CD4-positive, alpha-beta T cell (primary cell): ENCODE measurements at regions not wholly inside any gene's neighbourhood (a gene's known extent, or its start where the extent isn't known, plus 50 kb on each side); places are given as distances from the start of the nearest gene placed in this dataset.

Source experiments
- ATAC-seq: fragments of 200-7000 bp; cut with Tn5 transposase; one replicate; pipeline ENCODE4 v1.10.0; 2022; ENCODE audit warnings: mild to moderate bottlenecking; ENCODE audit not compliant: poor library complexity
- CTCF ChIA-PET: fragments of 350-600 bp; sonication (Branson Sonifier 250); formaldehyde crosslinking; loops from one replicate; lab custom pipeline; 2021; ENCODE audit warnings: antibody characterized with exemption, inconsistent platforms; lab: Charles Lee
- POLR2A ChIA-PET: fragments of 350-600 bp; sonication (Branson Sonifier 250); formaldehyde crosslinking; loops from one replicate; lab custom pipeline; 2021; ENCODE audit warnings: antibody characterized with exemption, inconsistent platforms; lab: Charles Lee
- DNase-seq, 14 experiments: peaks; one replicate each; pipeline ENCODE4 v3.0.0-alpha.2; 2013 to 2020; ENCODE audit warnings: mixed read lengths in 2 of 14
- H3K27ac ChIP-seq, 2 donors: one replicate each; pipeline versions ENCODE4 v1.5.1 to v1.7.0; 2013; ENCODE audit warnings: low read length in 2 of 2, low read depth in 1 of 2, mild to moderate bottlenecking in 1 of 2
- H3K27me3 ChIP-seq, 2 experiments: 1 replicate in 1 of 2; 2 replicates in 1 of 2; pipeline versions ENCODE4 v1.6.1 to v1.7.0; 2013; ENCODE audit warnings: low read length in 2 of 2, control low read depth in 1 of 2, mild to moderate bottlenecking in 1 of 2, moderate library complexity in 1 of 2; ENCODE audit not compliant: insufficient read depth in 2 of 2, control insufficient read depth in 1 of 2
- H3K36me3 ChIP-seq: one replicate; pipeline ENCODE4 v1.6.1; 2013; ENCODE audit warnings: low read length, control low read depth; ENCODE audit not compliant: insufficient read depth
- H3K4me1 ChIP-seq: one replicate; pipeline ENCODE4 v1.6.1; 2013; ENCODE audit warnings: low read length, control low read depth; ENCODE audit not compliant: insufficient read depth
- H3K4me3 ChIP-seq: one replicate; pipeline ENCODE4 v1.5.1; 2013; ENCODE audit warnings: mild to moderate bottlenecking, low read length, moderate library complexity
- H3K9me3 ChIP-seq, 2 experiments: 1 replicate in 1 of 2; 2 replicates in 1 of 2; pipeline versions ENCODE4 v1.6.1 to v1.7.0; 2013; ENCODE audit warnings: low read length in 2 of 2, mild to moderate bottlenecking in 2 of 2, control low read depth in 1 of 2, moderate library complexity in 1 of 2; ENCODE audit not compliant: control insufficient read depth in 1 of 2, insufficient read depth in 1 of 2
- H3K27ac Mint-ChIP-seq: one replicate; pipeline ENCODE4 v1.8.0; 2020; ENCODE audit warnings: mixed read lengths
- H3K27me3 Mint-ChIP-seq: one replicate; pipeline ENCODE4 v1.8.0; 2021; ENCODE audit warnings: mixed read lengths
- H3K36me3 Mint-ChIP-seq: one replicate; pipeline ENCODE4 v1.8.0; 2021; ENCODE audit warnings: low read depth, mixed read lengths
- H3K4me1 Mint-ChIP-seq: one replicate; pipeline ENCODE4 v1.8.0; 2021; ENCODE audit warnings: low read depth, mixed read lengths
- H3K4me3 Mint-ChIP-seq: one replicate; pipeline ENCODE4 v1.8.0; 2020; ENCODE audit warnings: mild to moderate bottlenecking, mixed read lengths
- H3K9me3 Mint-ChIP-seq: one replicate; pipeline ENCODE4 v1.8.0; 2020; ENCODE audit warnings: mixed read lengths
- CTCF ChIP-seq: fragments of 200-600 bp; IDR thresholded peaks from one replicate; pipeline ENCODE4 v1.8.0; 2022; ENCODE audit warnings: antibody characterized with exemption, mild to moderate bottlenecking
- intact Hi-C, 2 experiments: fragments of 100-400 bp; cut with DNase I in 1 of 2; cut with micrococcal nuclease in 1 of 2; formaldehyde crosslinking; loops; one replicate each; pipeline versions ENCODE4 v1.15.1 to v1.9.0; 2023 to 2025; cut with DNase I, micrococcal nuclease

GRCh38 chrX:137483554-137483953 is 82.4 kb upstream of the ZIC3 start:
- no peak overlapping the region for H3K27ac Mint-ChIP-seq
- no peak overlapping the region for H3K27ac ChIP-seq
- no peaks in the 10 kb centered on the region for H3K36me3 ChIP-seq
- POLR2A ChIA-PET: no interaction called here
- CTCF ChIA-PET: no interaction called here
- no peak for TF ChIP-seq CTCF
- H3K36me3 Mint-ChIP-seq: no peaks in the 10 kb centered on the region
- DNase-seq (no peak), ATAC-seq (no peak)
- H3K27me3 ChIP-seq: peaks cover 0 to 5% of the 10 kb centered on the region in 2 experiments
- intact Hi-C loops: no loop called here
- no peak overlapping the region for H3K4me3 ChIP-seq
- H3K4me1 ChIP-seq: no peaks in the 10 kb centered on the region
- no peaks in the 10 kb centered on the region for H3K4me1 Mint-ChIP-seq
- H3K9me3 Mint-ChIP-seq: no peaks in the 10 kb centered on the region
- no peak overlapping the region for H3K4me3 Mint-ChIP-seq
- no peaks in the 10 kb centered on the region for H3K27me3 Mint-ChIP-seq
- no peaks in the 10 kb centered on the region for H3K9me3 ChIP-seq

GRCh38 chrX:137482136-137482535 is 83.8 kb upstream of the ZIC3 start:
- ATAC-seq: no peak
- no peak overlapping the region for H3K27ac Mint-ChIP-seq
- POLR2A ChIA-PET: no interaction called here
- no peaks in the 10 kb centered on the region for H3K9me3 Mint-ChIP-seq
- no peaks in the 10 kb centered on the region for H3K4me1 Mint-ChIP-seq
- no peaks in the 10 kb centered on the region for H3K36me3 ChIP-seq
- TF ChIP-seq CTCF: no peak
- no peak overlapping the region for H3K4me3 ChIP-seq
- H3K27me3 Mint-ChIP-seq: no peaks in the 10 kb centered on the region
- no peaks in the 10 kb centered on the region for H3K9me3 ChIP-seq
- peaks cover 0 to 5% of the 10 kb centered on the region in 2 experiments for H3K27me3 ChIP-seq
- H3K36me3 Mint-ChIP-seq: no peaks in the 10 kb centered on the region
- no peak overlapping the region for H3K4me3 Mint-ChIP-seq
- no peak overlapping the region for H3K27ac ChIP-seq
- DNase-seq: no peak
- CTCF ChIA-PET: no interaction called here
- H3K4me1 ChIP-seq: no peaks in the 10 kb centered on the region
- intact Hi-C loops: no loop called here

GRCh38 chrX:137479386-137479785 is 86.5 kb upstream of the ZIC3 start:
- POLR2A ChIA-PET: no interaction called here
- Mint-ChIP-seq H3K36me3 (no peaks in the 10 kb centered on the region), H3K27me3 (no peaks in the 10 kb centered on the region), H3K9me3 (no peaks in the 10 kb centered on the region), H3K27ac (no peak overlapping the region), H3K4me3 (no peak overlapping the region), H3K4me1 (no peaks in the 10 kb centered on the region)
- DNase-seq (no peak), ATAC-seq (no peak)
- TF ChIP-seq CTCF: no peak
- CTCF ChIA-PET: no interaction called here
- Histone ChIP-seq H3K9me3 (no peaks in the 10 kb centered on the region), H3K27me3 (no peaks in the 10 kb centered on the region), H3K4me3 (no peak overlapping the region), H3K36me3 (no peaks in the 10 kb centered on the region), H3K27ac (no peak overlapping the region), H3K4me1 (no peaks in the 10 kb centered on the region)
- intact Hi-C loops: no loop called here
